MM.1S (cell line): ENCODE measurements at regions not wholly inside any gene's neighbourhood (a gene's known extent, or its start where the extent isn't known, plus 50 kb on each side); places are given as distances from the start of the nearest gene placed in this dataset.

Source experiments
- EZH2 ChIP-seq: fragments of 300-600 bp; sonication (generic); optimal IDR thresholded peaks from 2 replicates; pipeline ENCODE3; 2017; ENCODE audit warnings: low read depth, mild to moderate bottlenecking, antibody characterized with exemption, low read length, mixed read lengths
- EZH2phosphoT487 ChIP-seq: fragments of 300-600 bp; sonication (generic); IDR thresholded peaks from 2 replicates; pipeline ENCODE4 v1.6.1; 2018; ENCODE audit warnings: antibody characterized with exemption, low read length
- TF ChIP-seq, protein P1 (sequence below): fragments of 300-600 bp; sonication (generic); IDR thresholded peaks from 2 replicates; pipeline ENCODE4 v1.5.1; 2016; ENCODE audit warnings: antibody characterized with exemption, low read length, mixed read lengths

DNA sequence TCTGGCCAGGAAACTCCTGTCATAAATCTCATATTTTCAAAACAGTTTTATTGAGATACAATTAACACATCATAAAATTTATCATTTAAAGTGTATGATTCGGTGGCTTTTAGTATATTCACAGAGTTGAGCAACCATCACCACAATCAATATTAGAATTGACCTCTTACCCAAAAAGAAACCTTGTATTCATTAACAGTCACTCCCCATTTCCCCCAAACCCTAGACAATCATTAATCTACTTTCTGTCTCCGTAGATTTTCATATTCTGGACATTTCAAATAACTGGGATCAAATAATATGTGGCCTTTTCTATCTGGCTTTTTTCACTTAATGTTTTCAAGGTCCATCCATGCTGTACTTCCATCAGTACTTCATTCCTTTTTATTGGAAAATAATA, 145.7 kb upstream of the RORA start:
- TF ChIP-seq, protein P1, sequence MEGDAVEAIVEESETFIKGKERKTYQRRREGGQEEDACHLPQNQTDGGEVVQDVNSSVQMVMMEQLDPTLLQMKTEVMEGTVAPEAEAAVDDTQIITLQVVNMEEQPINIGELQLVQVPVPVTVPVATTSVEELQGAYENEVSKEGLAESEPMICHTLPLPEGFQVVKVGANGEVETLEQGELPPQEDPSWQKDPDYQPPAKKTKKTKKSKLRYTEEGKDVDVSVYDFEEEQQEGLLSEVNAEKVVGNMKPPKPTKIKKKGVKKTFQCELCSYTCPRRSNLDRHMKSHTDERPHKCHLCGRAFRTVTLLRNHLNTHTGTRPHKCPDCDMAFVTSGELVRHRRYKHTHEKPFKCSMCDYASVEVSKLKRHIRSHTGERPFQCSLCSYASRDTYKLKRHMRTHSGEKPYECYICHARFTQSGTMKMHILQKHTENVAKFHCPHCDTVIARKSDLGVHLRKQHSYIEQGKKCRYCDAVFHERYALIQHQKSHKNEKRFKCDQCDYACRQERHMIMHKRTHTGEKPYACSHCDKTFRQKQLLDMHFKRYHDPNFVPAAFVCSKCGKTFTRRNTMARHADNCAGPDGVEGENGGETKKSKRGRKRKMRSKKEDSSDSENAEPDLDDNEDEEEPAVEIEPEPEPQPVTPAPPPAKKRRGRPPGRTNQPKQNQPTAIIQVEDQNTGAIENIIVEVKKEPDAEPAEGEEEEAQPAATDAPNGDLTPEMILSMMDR, result no peak
- TF ChIP-seq EZH2 (no peak), EZH2phosphoT487 (no peak)
